ENCODE measurements at regions not wholly inside any gene's neighbourhood (a gene's known extent, or its start where the extent isn't known, plus 50 kb on each side); places are given as distances from the start of the nearest gene placed in this dataset.
A peak's percentile ranks its signal among the peaks of the same experiment; 100 is the strongest.

DNA sequence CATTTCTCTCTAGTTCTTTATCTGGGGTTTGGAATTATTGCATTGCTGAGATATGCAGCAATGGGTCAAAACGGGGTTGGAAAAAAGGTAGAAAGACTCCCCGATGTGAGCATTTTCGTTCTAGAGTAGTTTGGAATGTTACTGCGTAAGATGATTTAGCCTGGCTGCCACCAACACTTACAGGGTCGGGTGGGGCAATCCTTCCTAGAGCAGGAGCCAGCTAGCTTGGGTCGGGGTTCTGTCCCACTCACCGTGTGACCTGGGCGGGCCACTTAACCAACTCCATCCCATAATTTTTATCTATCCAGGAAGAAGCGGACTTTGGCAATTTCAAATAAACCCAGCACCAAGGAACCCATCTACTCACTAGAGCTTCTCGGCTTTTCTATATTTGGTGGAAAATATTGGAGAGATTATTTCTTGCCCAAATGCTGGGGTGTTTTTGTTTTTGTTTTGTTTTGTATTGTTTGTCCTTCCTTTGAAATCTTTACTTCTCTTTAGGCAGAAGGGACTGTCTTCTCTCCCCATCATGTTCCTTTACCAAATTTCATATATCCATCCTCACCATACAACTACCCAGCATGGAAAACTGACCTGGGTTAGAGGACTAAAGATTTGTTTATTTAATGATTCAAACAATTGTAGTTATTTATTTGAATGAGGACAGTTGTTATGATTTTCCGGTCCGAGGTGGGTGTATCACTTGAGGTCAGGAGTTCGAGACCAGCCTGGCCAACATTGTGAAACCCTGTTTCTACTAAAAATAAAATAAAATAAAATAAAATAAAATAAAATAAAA is 72.4 kb downstream of the GPX5 start:
- WGBS, 4 donors, result 38 to 46% (median 40%) methylated on average over 12 to 13 of the region's 13 CpGs

DNA sequence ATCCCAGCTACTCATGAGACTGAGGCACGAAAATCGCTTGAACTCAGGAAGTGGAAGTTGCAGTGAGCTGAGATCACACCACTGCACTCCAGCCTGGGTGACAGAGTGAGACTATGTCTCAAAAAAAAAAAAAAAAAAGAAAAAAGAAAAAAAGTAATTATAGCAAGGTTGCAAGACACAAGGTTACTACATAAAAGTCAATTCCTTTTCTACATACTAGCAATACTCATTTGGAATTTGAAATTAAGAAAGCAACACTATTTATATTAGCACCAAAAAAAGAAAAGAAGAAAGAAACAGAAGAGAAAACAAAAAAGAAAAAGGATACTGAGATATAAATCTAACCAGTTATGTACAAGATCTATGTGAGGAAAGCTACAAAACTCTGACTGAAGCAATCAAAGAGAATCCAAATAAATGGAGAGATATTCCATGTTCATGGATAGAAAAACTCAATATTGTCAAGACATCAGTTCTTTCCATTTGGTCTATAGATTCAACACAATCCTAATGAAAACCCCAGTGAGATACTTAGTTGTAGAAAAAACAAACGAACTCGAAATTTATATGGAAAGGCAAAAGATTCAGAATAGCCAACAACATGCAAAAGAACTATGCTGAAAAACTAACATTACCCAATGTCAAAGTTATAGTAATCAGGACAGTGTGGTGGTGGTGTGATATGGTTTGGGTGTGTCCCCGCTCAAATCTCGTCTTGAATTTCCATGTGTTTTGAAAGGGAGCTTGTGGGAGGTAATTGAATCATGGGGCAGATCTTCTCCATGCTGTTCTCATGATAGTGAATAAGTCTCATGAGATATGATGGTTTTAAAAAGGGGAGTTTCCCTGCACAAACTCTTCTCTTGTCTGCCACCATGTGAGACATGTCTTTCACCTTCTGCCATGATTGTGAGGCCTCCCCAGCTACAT is 73.3 kb downstream of the GPX5 start:
- WGBS, 4 donors, result 74 to 83% (median 78%) methylated on average over 6 of the region's 6 CpGs
- intact Hi-C loops (cut with DNase I), result no loop called here

More for the DNA sequence above, 72.4 kb downstream of the GPX5 start:
- Histone ChIP-seq H3K27ac (no peak overlapping the region), H3K4me1 (replicated peaks in 1 of 2) (no peaks in the 10 kb centered on the region), H3K9me3 (replicated peaks in 1 of 3) (no peaks in the 10 kb centered on the region), H3K4me3 (peak overlapping the region in 1 of 4 donors; percentile 4), H3K36me3 (replicated peaks in 1 of 2) (no peaks in the 10 kb centered on the region), H3K27me3 (no peaks in the 10 kb centered on the region)
- intact Hi-C loops (cut with DNase I), result no loop called here
- TF ChIP-seq, protein P1, sequence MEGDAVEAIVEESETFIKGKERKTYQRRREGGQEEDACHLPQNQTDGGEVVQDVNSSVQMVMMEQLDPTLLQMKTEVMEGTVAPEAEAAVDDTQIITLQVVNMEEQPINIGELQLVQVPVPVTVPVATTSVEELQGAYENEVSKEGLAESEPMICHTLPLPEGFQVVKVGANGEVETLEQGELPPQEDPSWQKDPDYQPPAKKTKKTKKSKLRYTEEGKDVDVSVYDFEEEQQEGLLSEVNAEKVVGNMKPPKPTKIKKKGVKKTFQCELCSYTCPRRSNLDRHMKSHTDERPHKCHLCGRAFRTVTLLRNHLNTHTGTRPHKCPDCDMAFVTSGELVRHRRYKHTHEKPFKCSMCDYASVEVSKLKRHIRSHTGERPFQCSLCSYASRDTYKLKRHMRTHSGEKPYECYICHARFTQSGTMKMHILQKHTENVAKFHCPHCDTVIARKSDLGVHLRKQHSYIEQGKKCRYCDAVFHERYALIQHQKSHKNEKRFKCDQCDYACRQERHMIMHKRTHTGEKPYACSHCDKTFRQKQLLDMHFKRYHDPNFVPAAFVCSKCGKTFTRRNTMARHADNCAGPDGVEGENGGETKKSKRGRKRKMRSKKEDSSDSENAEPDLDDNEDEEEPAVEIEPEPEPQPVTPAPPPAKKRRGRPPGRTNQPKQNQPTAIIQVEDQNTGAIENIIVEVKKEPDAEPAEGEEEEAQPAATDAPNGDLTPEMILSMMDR (IDR thresholded peaks at IDR 0.05), result no peak
- no peak for TF ChIP-seq POLR2A (IDR thresholded peaks at IDR 0.05)
- no peak for DNase-seq

DNA sequence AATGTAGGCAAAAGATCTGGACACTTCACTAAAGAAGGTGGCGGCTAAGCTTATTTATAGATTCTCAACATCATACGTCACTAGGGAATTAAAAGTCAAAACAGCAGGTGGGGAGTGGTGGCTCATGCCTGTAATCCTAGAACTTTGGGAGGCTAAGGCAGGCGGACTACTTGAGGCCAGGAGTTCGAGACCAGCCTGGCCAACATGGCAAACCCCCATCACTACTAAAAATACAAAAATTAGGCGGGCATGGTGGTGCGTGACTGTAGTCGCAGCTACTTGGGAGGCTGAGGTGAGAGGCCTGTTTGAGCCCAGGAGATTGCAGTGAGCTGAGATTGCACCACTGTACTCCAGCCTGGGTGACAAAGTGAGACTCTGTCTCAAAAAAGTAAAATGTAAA is 74.6 kb downstream of the GPX5 start:
- 87 to 93% (median 89%) methylated on average over 7 of the region's 7 CpGs for WGBS, 4 donors
- Histone ChIP-seq H3K9me3 (replicated peaks in 1 of 3) (no peaks in the 10 kb centered on the region), H3K27ac (no peak overlapping the region), H3K36me3 (replicated peaks in 1 of 2) (no peaks in the 10 kb centered on the region), H3K27me3 (peaks cover 11% of the 10 kb centered on the region), H3K4me3 (no peak overlapping the region), H3K4me1 (replicated peaks in 1 of 2) (no peaks in the 10 kb centered on the region)
- TF ChIP-seq POLR2A (IDR thresholded peaks at IDR 0.05), result no peak
- TF ChIP-seq, protein P1 (IDR thresholded peaks at IDR 0.05), result no peak
- no peak for DNase-seq
- intact Hi-C loops (cut with DNase I), result no loop called here

More for the DNA sequence above, 73.3 kb downstream of the GPX5 start:
- Histone ChIP-seq H3K27ac (no peak overlapping the region), H3K9me3 (replicated peaks in 1 of 3) (no peaks in the 10 kb centered on the region), H3K36me3 (replicated peaks in 1 of 2) (no peaks in the 10 kb centered on the region), H3K4me3 (no peak overlapping the region), H3K4me1 (replicated peaks in 1 of 2) (no peaks in the 10 kb centered on the region), H3K27me3 (peaks cover 3% of the 10 kb centered on the region)
- no peak for DNase-seq
- TF ChIP-seq, protein P1 (IDR thresholded peaks at IDR 0.05), result no peak
- no peak for TF ChIP-seq POLR2A (IDR thresholded peaks at IDR 0.05)

DNA sequence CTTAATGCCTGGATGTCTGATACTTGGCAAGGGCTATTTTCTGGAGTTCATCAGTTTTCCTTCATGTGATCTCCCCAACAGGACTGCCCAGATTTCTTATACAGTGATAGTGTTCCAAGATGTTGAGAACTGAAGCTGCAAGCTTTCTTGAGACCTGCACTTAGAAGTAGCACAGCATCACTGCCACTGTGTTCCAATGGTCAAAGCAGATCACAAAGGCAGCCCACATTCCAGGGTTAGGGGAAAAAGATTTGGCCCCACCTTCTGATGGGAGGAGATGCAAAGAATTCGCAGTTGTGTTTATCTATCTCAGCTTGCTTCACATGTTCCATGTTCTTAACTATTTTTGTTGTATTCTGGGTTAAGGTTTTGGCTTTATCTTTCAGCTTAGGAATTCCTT is 78.2 kb downstream of the GPX5 start:
- H3K27ac ChIP-seq, result no peak overlapping the region
- H3K4me1 ChIP-seq (replicated peaks in 1 of 2), result no peaks in the 10 kb centered on the region
- no peak for TF ChIP-seq POLR2A (IDR thresholded peaks at IDR 0.05)
- TF ChIP-seq, protein P1 (IDR thresholded peaks at IDR 0.05), result no peak
- 36 to 71% (median 50%) methylated on average over 1 of the region's 1 CpG for WGBS, 4 donors
- no peaks in the 10 kb centered on the region for H3K9me3 ChIP-seq (replicated peaks in 1 of 3)
- H3K36me3 ChIP-seq (replicated peaks in 1 of 2), result no peaks in the 10 kb centered on the region
- intact Hi-C loops (cut with DNase I), result no loop called here
- H3K27me3 ChIP-seq, result peaks cover 26% of the 10 kb centered on the region
- H3K4me3 ChIP-seq, result no peak overlapping the region
- no peak for DNase-seq

Data from adrenal gland (tissue), 9 donors.